CD1c-positive myeloid dendritic cell (primary cell): ENCODE measurements at regions not wholly inside any gene's neighbourhood (a gene's known extent, or its start where the extent isn't known, plus 50 kb on each side); places are given as distances from the start of the nearest gene placed in this dataset.
"Not testable (repeated sequence)": the region's sequence is repeated elsewhere in the genome, so short reads cannot be mapped to it uniquely, and the experiment has no call there.

ENCODE experiments used
- DNase-seq: peaks from one replicate; pipeline ENCODE4 v3.0.0-alpha.2; 2016; ENCODE audit errors: extremely low spot score

GRCh38 chr6:121688974-121689373, 253.5 kb downstream of the GJA1 start:
- DNase-seq = no peak

- DNase-seq = no peak
Measured at GRCh38 chr6:121691126-121691551, 255.7 kb downstream of the GJA1 start.

- no peak for DNase-seq
Measured at GRCh38 chr6:121694389-121694788, 258.9 kb downstream of the GJA1 start.

DNA sequence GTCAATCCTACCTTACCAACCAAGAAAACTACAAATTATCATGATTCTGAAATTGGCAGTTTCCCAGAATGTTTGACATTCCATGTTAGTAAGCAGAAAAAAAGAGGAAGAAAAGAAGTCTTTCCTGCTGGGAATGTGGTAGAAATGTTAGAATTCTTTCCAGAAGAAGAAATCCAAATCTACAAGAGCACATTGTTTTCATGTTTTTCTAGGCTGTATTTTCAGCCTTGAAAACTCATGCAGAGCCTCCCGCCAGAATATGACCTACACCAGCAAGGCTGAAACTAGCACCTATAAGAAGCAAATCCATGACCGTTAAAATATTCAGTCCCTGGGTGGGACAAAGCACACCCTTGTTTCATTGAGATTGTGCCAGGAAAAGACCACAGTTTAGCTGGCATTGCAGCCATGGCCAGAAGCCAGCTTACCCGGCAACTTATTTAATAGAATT, 259.4 kb downstream of the GJA1 start:
- DNase-seq = no peak

GRCh38 chr6:121695329-121695728, 259.9 kb downstream of the GJA1 start:
- no peak for DNase-seq

DNA sequence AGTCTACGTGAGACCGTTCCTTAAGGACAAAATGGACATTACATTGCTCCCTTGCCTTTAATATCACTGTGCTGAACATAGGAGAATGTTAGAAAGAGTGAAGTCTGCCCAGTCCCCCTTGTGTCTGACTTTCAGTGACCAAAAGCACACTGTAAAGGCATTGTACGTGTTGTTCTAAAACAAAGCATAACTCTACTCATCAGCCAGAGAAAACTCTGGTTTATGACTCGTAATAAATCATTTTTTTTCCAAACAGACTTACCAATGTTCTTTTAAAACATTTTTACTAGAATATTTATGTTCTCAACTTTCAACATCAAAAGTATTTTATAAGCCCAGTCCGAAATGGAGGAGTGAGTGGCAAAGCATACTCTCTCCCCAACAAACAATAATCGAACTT, 262.5 kb downstream of the GJA1 start:
- no peak for DNase-seq

- no peak for DNase-seq
Measured at GRCh38 chr6:121698617-121699016, 263.2 kb downstream of the GJA1 start.

DNA sequence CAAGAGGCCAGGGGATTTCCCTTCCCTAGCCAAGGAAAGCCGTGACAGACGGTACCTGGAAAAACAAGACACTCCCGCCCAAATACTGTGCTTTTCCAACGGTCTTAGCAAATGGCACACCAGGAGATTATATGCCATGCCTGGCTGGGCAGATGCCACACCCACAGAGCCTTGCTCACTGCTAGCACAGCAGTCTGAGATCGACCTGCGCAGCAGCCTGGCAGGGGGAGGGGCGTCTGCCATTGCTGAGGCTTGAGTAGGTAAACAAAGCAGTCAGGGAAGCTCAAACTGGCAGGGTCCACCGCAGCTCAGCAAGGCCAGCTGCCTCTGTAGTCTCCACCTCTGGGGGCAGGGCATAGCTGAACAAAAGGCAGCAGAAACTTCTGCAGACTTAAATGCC, 267.7 kb downstream of the GJA1 start:
- not testable (repeated sequence) for DNase-seq

DNA sequence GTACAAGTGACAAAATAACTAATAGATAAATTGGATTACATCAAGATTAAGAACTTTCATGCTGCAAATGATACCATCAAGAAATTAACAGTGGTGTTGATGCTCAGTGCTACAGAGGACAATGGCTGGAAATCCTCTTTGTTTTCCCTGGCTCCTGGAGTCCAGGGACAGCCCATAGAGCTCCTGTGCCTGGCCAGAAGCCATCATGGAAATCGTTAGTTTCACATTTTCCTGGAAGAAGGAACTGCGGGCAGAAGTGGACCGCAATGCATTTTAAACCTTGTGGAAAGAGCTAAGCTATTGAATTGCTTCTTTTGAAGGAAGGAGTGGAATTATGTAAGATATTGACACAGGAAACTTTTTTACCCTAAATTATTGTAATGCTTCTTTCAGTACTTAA, 276.0 kb downstream of the GJA1 start:
- DNase-seq = no peak

GRCh38 chr6:121717686-121718085, 282.2 kb downstream of the GJA1 start:
- no peak for DNase-seq

DNA sequence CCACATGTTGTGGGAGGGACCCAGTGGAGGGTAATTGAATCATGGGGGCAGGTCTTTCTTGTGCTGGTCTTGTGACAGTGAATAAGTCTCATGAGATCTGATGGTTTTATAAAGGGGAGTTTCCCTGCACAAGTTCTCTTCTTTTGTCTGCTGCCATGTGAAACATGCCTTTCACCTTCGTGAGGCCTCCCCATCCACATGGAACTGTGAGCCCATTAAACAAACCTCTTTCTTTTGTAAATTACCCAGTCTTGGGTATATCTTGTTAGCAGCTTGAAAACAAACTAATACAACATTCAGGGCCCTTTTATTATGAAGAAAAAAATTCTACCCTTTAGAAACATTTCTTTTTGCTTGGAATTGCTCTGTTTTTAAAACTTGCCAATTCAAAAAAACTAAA, 285.4 kb downstream of the GJA1 start:
- not testable (repeated sequence) for DNase-seq

DNA sequence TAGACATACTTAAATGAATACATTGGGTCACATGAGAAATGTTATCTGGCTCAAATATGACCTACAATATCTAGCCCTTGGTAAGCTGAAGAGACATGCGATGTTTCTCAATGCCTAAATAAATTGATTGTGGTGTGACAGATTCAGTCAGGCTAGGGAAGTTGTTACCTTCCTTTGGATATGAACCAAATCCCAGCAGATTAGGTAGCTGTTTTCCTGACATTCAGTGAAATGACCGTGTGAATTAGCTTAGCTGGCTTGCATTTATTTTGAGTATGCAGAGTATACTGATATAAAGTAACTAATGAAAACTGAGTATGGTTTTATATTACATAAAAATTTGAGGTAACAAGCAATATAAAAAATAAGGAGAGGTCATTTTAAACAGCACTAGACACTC, 288.2 kb downstream of the GJA1 start:
- no peak for DNase-seq

- no peak for DNase-seq
Measured at GRCh38 chr6:121724576-121724975, 289.1 kb downstream of the GJA1 start.

- no peak for DNase-seq
Measured at GRCh38 chr6:121726596-121726995, 291.1 kb downstream of the GJA1 start.

GRCh38 chr6:121730616-121731015, 295.2 kb downstream of the GJA1 start:
- DNase-seq = no peak

DNA sequence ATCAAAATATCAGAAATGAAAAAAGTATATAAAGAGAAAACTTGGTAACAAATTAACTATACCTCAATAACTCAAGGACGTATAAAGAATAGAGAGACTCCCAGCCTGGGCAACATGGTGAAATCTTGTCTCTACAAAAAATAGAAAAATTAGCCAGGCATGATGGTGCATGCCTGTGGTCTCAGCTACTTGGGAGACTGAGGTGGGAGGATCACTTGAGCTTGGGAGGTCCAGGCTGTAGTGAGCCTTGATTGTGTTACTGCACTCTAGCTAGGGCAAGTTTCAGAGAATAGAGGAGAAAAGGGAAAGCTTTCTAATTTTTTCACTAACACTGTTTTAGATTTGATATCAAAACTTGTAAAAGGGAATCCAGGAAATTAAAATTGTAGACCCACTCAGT, 295.9 kb downstream of the GJA1 start:
- DNase-seq = no peak

GRCh38 chr6:121732641-121733040, 297.2 kb downstream of the GJA1 start:
- no peak for DNase-seq

DNA sequence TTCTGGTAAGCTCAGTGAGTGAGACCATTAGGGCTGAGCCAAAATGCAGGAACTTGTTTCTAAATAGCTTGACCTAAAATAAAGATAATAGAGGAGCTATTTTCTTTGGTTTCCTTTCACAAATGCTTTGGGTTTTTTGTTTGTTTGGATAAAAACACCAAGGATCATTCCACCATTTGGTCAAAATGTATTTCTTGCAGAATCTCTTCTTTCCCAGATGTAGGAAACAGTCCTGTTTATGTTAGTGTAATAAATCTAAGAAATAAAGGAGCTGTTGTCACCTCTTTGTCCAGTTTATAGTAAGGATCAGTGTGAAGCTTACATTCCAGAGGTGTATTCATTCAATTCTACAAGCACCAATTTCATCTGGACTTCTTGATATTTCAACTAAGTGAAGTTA, 297.8 kb downstream of the GJA1 start:
- DNase-seq = no peak

DNA sequence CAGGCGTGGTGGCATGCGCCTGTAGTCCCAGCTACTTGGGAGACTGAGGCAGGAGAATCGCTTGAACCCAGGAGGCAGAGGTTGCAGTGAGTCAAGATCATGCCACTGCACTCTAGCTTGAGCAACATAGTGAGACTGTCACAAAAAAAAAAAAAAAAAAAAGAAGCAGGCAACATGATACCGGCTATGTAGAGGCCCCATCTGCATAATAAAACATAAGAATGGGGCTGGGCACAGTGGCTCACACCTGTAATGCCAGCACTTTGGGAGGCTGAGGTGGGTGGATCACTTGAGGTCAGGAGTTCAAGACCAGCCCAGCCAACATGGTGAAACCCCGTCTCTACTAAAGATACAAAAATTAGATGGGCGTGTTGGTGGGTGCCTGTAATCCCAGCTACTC, 304.7 kb downstream of the GJA1 start:
- DNase-seq = not testable (repeated sequence)

DNA sequence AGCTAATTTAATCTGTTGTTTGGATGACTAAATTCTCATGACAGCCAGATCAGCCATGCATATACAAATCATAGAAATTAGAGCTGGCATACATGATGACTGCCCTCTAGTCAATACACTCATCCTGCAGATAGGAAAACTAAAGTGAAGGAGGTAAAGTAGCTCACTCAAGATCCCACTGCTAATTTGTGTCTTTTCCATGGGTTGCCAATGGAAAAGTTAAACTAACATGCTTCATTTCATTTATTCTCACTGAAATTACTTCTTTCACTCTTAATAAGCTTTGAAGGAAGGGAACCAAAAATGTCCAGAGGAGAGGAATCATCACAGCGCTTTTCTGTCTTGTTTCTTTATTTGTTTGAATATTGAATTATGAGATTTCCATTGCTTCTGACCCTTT, 308.2 kb downstream of the GJA1 start:
- no peak for DNase-seq

DNA sequence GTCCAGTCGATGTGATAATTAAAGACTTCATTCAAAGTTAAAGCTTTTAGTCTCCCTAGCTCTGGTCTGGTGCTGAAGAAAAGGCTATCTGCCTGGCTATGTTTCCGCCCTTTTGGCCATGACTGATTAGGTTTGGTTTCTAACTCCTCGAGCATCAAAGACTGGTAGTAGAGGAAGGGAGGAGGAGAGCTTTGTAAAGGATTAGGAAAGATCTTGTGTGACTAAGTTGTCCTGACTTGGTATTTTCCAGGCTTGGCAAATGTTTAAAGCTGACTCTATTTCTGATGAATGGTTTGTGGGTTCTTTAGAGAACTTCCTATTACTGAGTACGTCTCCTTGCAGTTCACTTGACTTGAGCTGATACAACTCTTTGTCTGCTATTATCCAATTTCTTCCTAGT, 312.9 kb downstream of the GJA1 start:
- no peak for DNase-seq

- DNase-seq = no peak
Measured at GRCh38 chr6:121748850-121749249, 313.4 kb downstream of the GJA1 start.

DNA sequence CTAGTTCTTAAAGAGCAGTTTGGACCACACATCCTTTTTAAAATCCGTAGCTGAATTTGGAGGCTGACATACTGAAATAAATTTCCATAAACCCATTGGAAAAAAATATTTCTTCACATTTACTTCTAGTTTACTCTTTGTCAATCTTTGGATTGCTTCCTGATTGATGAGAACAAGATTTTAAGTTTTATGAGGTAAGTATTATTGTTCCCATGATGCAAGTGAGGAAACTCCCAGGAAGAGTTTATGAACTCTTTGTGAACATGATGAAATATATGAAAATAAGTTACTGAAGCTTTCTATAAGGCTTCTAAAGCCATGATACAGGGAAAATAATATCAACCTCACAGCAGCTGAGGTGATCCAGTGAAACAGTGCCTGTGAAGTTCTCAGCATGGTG, 320.0 kb downstream of the GJA1 start:
- no peak for DNase-seq

DNA sequence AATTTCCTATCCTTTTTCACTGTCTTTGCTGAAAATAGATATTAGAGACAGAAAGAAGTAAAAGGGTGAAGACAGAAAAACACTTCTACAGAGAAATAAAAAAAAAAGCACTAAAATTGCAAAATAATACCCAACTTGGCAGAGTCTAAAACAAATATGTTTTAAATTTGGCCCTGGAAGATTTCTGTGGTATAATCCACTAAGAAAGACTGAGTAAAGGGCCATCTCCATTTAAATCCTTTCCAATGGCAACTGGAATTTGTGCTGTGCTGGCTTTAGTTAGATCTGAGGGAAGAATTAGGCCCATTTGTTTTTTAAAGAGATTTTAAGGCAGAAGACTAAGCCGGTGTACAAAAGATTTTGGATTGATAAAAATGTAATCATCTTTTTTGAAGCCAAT, 321.2 kb downstream of the GJA1 start:
- no peak for DNase-seq

GRCh38 chr6:121759370-121759769, 323.9 kb downstream of the GJA1 start:
- DNase-seq = peak; percentile 3
